GM12873 (cell line): ENCODE measurements at regions not wholly inside any gene's neighbourhood (a gene's known extent, or its start where the extent isn't known, plus 50 kb on each side); places are given as distances from the start of the nearest gene placed in this dataset.

ENCODE experiments used
- TF ChIP-seq, protein P1 (sequence below): IDR thresholded peaks from 2 replicates; pipeline ENCODE4 v1.5.1; 2012; ENCODE audit warnings: low read depth, mild to moderate bottlenecking, moderate library complexity, low read length, control low read depth; ENCODE audit not compliant: insufficient read depth; ENCODE audit errors: missing control alignments

DNA sequence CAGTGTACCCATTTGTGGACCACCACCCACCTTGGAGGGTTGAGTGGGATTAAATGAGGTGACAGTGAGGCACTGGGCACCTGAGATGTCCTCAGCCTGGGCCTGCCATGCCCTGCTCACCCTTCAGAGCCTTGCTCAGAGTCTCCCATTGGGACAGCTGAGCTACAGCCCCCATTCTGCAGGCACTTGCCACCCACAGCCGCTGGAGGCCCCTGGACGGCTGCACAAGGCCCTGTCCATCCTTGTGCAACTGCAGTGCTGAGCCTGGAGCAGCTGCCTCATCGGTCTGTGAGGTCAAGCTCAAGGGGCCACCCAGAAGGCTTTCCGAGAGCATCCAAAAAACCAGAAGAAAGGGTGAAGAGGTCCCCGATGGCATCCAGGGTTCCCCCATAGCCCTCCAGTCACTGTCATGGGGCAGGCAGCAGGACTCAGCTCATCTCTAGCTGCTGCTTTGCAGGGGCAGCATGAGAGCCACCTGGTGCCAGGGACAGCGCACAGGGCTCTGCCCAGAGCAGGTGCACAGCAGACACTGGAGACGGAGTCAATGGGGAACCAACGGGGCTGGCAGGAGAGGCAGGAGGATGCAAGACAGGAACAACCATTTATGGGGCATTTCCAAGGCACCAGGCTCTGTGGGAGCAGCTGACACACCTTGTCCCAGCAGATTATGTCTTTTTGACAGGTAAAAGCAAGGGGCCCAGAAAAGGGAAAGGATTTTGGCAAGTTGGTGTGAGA lies 84.6 kb downstream of the ARL6IP4 start:
- TF ChIP-seq, protein P1, sequence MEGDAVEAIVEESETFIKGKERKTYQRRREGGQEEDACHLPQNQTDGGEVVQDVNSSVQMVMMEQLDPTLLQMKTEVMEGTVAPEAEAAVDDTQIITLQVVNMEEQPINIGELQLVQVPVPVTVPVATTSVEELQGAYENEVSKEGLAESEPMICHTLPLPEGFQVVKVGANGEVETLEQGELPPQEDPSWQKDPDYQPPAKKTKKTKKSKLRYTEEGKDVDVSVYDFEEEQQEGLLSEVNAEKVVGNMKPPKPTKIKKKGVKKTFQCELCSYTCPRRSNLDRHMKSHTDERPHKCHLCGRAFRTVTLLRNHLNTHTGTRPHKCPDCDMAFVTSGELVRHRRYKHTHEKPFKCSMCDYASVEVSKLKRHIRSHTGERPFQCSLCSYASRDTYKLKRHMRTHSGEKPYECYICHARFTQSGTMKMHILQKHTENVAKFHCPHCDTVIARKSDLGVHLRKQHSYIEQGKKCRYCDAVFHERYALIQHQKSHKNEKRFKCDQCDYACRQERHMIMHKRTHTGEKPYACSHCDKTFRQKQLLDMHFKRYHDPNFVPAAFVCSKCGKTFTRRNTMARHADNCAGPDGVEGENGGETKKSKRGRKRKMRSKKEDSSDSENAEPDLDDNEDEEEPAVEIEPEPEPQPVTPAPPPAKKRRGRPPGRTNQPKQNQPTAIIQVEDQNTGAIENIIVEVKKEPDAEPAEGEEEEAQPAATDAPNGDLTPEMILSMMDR: no peak

DNA sequence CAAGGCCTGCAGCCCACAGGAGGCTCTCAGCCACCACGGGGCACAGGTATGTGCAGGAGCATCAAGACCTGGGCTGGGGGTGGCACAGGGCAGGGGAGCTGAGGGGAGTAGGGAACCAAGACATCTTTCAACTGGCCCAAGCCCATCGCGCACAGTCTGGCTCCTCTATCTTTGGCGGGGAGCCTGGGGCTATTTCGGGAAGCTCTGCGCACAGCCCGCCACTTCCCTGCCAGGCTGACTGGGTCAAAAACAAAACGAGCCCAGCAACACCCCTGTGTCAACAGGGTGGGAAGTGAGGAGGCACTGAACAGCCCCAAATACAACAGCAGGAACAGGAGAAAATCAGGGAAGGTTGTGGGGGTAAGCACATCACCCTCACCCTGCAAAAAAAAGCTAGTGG lies 83.9 kb downstream of the ARL6IP4 start:
- TF ChIP-seq, protein P1: no peak

DNA sequence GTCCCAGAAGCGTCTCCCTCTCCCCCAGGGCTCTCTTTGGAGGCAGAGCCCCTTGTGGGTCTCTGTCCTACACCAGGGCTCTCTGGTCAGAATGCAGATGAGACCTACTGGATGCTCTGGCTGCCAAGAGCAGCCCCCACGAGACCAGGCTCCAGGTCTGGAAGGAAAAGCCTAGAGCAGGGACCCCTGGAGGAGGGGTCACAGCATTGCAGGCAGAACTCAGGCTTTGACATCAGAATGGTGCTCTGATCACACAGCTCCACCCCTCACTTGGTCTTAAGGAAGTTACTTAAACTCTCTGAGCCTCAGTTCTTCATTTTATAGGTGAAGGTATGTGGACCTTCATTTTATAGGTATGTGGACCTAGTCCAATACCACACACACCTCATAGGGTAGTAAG lies 83.1 kb downstream of the ARL6IP4 start:
- TF ChIP-seq, protein P1: peak; percentile 68

DNA sequence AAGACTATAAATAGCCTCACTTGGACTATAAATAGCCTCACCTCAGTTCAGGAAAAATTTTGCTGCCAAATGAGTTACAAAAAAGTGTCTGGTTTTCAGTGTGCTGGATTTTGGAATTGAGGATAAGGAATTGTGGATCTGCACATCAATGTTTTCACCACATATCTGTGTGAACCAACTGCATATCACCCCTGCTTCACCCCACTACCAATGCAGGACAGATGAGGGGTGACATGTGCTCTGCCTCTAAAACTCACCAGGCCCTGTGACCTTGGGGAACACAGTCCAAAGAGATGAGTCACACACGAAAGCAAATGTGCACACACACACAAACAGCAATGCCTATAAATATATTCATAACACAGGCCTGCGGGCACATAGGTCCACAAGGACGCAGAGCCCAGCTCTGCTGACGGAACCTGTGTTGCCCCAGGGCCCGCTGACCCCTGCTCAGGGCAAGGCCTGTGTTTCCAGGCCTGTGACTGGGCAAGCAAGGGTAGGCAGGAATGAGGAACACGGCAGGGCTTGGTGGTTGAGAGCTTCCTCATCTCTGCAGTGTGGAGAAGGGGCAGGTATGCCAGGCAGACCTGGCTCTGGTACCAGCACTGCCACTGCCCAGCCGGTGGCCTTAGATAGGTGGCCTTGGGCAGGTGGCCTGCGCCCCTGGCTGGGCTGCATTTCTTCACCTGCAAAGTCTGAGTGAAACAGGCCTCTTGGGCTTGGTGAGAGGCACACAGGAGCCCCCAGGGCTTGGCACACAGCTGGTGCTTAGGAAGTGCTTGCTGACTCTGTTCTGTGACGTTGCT lies 82.4 kb downstream of the ARL6IP4 start:
- TF ChIP-seq, protein P1: no peak

DNA sequence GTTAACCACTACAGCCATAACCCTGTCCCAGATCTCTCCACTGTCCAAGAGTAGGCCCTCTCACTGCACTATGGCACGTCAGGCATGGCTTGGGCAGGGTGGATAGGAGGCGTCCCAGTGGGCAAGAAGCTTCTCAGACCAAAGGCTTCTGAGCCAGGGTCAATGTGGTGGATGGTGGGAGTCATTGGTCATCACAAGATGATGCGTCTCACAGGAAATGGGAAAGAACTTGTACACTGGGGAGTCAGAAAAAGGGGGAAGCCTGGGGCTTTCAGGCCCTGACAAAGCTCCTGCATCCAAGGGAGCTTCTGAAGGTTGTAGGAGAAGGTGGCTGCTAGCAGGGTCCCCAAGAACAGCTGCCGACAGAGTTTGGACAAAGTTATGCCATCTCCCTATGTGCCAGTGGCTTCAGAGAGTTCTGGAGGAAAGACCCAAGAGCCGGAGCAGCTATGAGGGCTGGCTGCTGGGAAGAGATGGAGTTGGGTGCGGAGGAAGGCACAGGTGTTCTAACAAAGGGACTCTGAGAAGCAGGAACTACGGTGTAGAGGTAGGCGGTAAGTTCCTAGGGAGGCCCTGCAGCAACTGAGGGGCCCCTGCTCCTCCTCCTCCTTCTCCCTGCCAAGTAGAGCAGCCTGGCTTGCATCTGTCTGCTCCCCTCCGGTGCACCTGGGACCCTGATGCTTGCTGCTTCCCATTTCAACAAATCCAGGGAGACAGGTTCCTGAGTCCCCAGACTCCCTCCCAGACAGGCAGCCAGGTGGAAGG lies 81.1 kb downstream of the ARL6IP4 start:
- TF ChIP-seq, protein P1: no peak

DNA sequence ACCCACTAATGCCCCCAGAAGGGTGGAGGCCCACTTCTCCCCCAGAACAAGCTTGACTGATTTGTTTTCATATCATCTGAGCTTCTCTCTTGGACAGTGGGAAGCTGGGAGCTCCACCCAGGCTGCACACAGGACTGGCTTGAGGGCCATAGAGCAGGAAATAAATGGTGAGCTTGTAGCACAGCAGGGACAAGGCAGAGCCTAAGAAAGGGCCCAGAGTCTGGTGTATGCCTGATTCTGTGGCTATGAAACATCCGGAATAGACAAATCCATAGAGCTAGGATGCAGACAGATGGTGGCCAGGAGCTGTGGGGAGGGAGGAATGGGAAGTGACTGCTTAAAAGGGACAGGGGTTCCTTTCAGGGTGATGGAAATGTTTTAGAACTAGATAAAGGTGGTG lies 79.0 kb downstream of the ARL6IP4 start:
- TF ChIP-seq, protein P1: no peak

DNA sequence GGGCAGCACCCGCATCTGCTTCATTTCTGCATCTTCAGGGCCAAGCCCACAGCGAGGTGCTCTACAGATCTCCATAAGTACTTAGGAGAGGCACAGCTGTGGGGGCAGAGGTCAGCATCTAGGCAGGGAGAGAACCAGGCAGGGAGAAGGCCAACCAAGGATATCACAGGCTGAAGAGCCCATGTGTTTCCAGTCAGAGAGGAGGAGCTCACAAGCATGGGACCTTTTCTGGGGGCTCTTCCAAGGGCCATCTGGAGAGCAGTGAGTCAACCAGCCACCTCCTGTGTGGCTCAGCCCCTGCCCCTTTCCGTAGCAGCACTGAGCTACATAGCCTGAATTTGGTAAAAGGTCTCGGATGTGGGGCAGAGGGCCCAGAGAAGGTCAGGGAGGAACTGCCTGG lies 78.5 kb downstream of the ARL6IP4 start:
- TF ChIP-seq, protein P1: no peak
